T-cell (primary cell): ENCODE measurements at regions not wholly inside any gene's neighbourhood (a gene's known extent, or its start where the extent isn't known, plus 50 kb on each side); places are given as distances from the start of the nearest gene placed in this dataset.

ENCODE experiments used
- ATAC-seq, 4 experiments: fragments of 200-7000 bp in 3 of 4; fragments of 150-1000 bp in 1 of 4; cut with Tn5 transposase; replicated peaks in 1 of 4; 1 replicate in 3 of 4; 2 replicates in 1 of 4; pipeline ENCODE4 v1.10.0; 2021; ENCODE audit warnings: moderate library complexity in 3 of 4, mild to moderate bottlenecking in 2 of 4, moderate number of reproducible peaks in 1 of 4
- CTCF ChIA-PET, 2 donors: fragments of 300-600 bp; sonication (Branson Sonifier 250); formaldehyde crosslinking; loops; one replicate each; lab custom pipeline; 2022; ENCODE audit warnings: antibody characterized with exemption in 2 of 2; lab: Charles Lee
- POLR2A ChIA-PET, 2 donors: fragments of 300-600 bp; sonication (Branson Sonifier 250); formaldehyde crosslinking; loops; one replicate each; lab custom pipeline; 2022; ENCODE audit warnings: antibody characterized with exemption in 2 of 2; lab: Charles Lee
- DNase-seq, 35 experiments: peaks; one replicate each; pipeline versions ENCODE4 v3.0.0 to v3.0.0-alpha.2; 2013 to 2023
- H3K27ac ChIP-seq: one replicate; pipeline ENCODE4 v1.5.1; 2013; ENCODE audit warnings: low read length
- H3K27me3 ChIP-seq, 2 experiments: replicated peaks in 1 of 2; 1 replicate in 1 of 2; 2 replicates in 1 of 2; pipeline versions ENCODE4 v1.6.1 to v1.7.0; 2013; ENCODE audit warnings: low read length in 1 of 2, mixed read lengths in 1 of 2; ENCODE audit not compliant: control insufficient read depth in 2 of 2, insufficient read depth in 2 of 2; ENCODE audit errors: extremely low read depth in 1 of 2
- H3K36me3 ChIP-seq, 2 donors: 1 replicate in 1 of 2; 2 replicates in 1 of 2; pipeline versions ENCODE4 v1.6.1 to v1.7.0; 2013; ENCODE audit warnings: low read length in 1 of 2; ENCODE audit not compliant: control insufficient read depth in 2 of 2, insufficient read depth in 1 of 2; ENCODE audit errors: extremely low read depth in 1 of 2
- H3K4me1 ChIP-seq, 2 experiments: 1 replicate in 1 of 2; 2 replicates in 1 of 2; pipeline versions ENCODE4 v1.6.1 to v1.7.0; 2013; ENCODE audit warnings: low read length in 2 of 2, mixed read lengths in 1 of 2; ENCODE audit not compliant: insufficient read depth in 2 of 2, control insufficient read depth in 1 of 2; ENCODE audit errors: extremely low read depth in 1 of 2
- H3K4me3 ChIP-seq, 2 donors: 1 replicate in 1 of 2; 2 replicates in 1 of 2; pipeline versions ENCODE4 v1.5.1 to v1.7.0; 2013; ENCODE audit warnings: mild to moderate bottlenecking in 2 of 2, low read length in 1 of 2, moderate library complexity in 1 of 2; ENCODE audit not compliant: control insufficient read depth in 1 of 2; ENCODE audit errors: extremely low read depth in 1 of 2
- H3K9me3 ChIP-seq: 2 replicates; pipeline ENCODE4 v1.7.0; 2013
- H3K27ac Mint-ChIP-seq, 2 donors: one replicate each; pipeline ENCODE4 v1.8.0; 2020 to 2021; ENCODE audit warnings: mild to moderate bottlenecking in 2 of 2, mixed read lengths in 2 of 2
- H3K27me3 Mint-ChIP-seq, 2 donors: one replicate each; pipeline ENCODE4 v1.8.0; 2021 to 2022; ENCODE audit warnings: mixed read lengths in 2 of 2
- H3K36me3 Mint-ChIP-seq: one replicate; pipeline ENCODE4 v1.8.0; 2021; ENCODE audit warnings: mixed read lengths
- H3K4me1 Mint-ChIP-seq, 3 donors: one replicate each; pipeline ENCODE4 v1.8.0; 2020 to 2022; ENCODE audit warnings: mixed read lengths in 3 of 3, mild to moderate bottlenecking in 1 of 3
- H3K4me3 Mint-ChIP-seq, 3 donors: one replicate each; pipeline ENCODE4 v1.8.0; 2020 to 2022; ENCODE audit warnings: mild to moderate bottlenecking in 3 of 3, mixed read lengths in 3 of 3, moderate library complexity in 3 of 3
- H3K9me3 Mint-ChIP-seq, 3 donors: one replicate each; pipeline ENCODE4 v1.8.0; 2020 to 2022; ENCODE audit warnings: mixed read lengths in 3 of 3
- WGBS: methylation state at CpG from one replicate; pipeline ENCODE4 v1.1.5; 2013; ENCODE audit warnings: missing lambda C conversion rate; ENCODE audit not compliant: insufficient coverage; 5-methylcytosine and 5-hydroxymethylcytosine counted together

DNA sequence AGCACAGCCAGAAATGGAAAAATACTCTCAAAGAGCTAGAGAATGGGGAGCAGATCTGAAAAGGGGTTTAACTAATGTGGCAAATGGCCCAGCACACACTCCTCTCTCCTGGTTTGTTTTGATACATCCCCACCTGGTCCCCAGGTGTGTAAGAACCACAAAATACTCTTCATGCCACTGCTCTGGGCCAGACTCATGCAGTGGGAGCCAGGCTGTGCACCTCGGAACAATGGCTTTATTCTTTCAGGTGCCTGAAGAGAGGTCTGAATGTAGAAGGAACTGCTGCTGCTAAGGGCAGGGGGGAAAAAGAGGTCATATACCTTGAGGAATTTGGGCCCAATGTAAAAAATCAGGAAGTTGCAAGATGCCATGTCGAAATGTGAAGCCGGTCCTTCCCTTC, 123.9 kb upstream of the ADAMTSL1 start:
- Mint-ChIP-seq H3K9me3 (no peaks in the 10 kb centered on the region), H3K36me3 (no peaks in the 10 kb centered on the region), H3K27ac (no peak overlapping the region), H3K4me1 (no peaks in the 10 kb centered on the region), H3K4me3 (no peak overlapping the region), H3K27me3 (peaks cover 0 to 3% of the 10 kb centered on the region in 2 donors)
- WGBS = 86% methylated on average over 3 of the region's 3 CpGs
- no peaks in the 10 kb centered on the region for H3K4me1 ChIP-seq
- DNase-seq (no peak), ATAC-seq (no peak)
- no peak overlapping the region for H3K4me3 ChIP-seq
- ChIA-PET POLR2A (no interaction called here), CTCF (no interaction called here)
- H3K27ac ChIP-seq = no peak overlapping the region
- H3K36me3 ChIP-seq = no peaks in the 10 kb centered on the region
- H3K27me3 ChIP-seq = no peaks in the 10 kb centered on the region
- no peaks in the 10 kb centered on the region for H3K9me3 ChIP-seq

GRCh38 chr9:18350995-18351595, 122.9 kb upstream of the ADAMTSL1 start:
- CTCF ChIA-PET = interaction anchor here in 1 of 2 donors (0.7 kb wide), 1 partner anchor 49 kb away, joined by 3 read pairs; no protein-coding TSS in a partner anchor

DNA sequence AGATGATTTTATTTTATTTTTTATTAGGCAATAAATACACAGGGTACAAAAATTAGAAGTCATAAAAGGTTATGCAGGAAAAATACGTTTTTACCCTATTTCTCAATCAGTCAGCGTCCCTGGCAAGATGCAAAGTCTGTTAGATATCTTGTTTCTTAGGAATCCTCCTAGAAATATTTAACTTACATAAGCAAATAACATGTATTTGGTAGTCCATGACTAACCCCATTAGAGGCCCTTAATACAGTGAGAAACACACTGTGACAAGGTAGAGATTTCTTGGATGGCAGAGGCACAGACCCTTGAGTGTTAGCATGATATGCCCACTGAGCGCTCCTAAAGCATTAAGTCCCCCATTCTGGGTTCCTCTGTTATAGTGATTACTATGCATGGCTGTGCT, 121.2 kb upstream of the ADAMTSL1 start:
- WGBS = no CpG with 5 or more reads among the region's 3 CpGs
- POLR2A ChIA-PET = no interaction called here

More at GRCh38 chr9:18350995-18351595, 122.9 kb upstream of the ADAMTSL1 start:
- DNase-seq (no peak), ATAC-seq (no peak)
- Mint-ChIP-seq H3K27ac (no peak overlapping the region), H3K27me3 (peaks cover 0 to 3% of the 10 kb centered on the region in 2 donors), H3K4me3 (no peak overlapping the region), H3K9me3 (no peaks in the 10 kb centered on the region), H3K4me1 (no peaks in the 10 kb centered on the region), H3K36me3 (no peaks in the 10 kb centered on the region)
- no peak overlapping the region for H3K27ac ChIP-seq
- no peak overlapping the region for H3K4me3 ChIP-seq
- POLR2A ChIA-PET = interaction anchor here in 1 of 2 donors (0.7 kb wide), 1 partner anchor 600 kb away, joined by 4 read pairs; no protein-coding TSS in a partner anchor
- H3K4me1 ChIP-seq = no peaks in the 10 kb centered on the region
- no peaks in the 10 kb centered on the region for H3K36me3 ChIP-seq
- no CpG with 5 or more reads among the region's 4 CpGs for WGBS
- H3K9me3 ChIP-seq = no peaks in the 10 kb centered on the region
- H3K27me3 ChIP-seq = no peaks in the 10 kb centered on the region

GRCh38 chr9:18353473-18353872, 120.5 kb upstream of the ADAMTSL1 start:
- no peak for ATAC-seq
- no peaks in the 10 kb centered on the region for H3K27me3 ChIP-seq
- H3K9me3 Mint-ChIP-seq = no peaks in the 10 kb centered on the region
- DNase-seq = no peak
- no peak overlapping the region for H3K27ac ChIP-seq
- H3K4me3 ChIP-seq = no peak overlapping the region
- H3K9me3 ChIP-seq = no peaks in the 10 kb centered on the region
- H3K36me3 Mint-ChIP-seq = no peaks in the 10 kb centered on the region
- CTCF ChIA-PET = no interaction called here
- H3K4me1 ChIP-seq = no peaks in the 10 kb centered on the region
- peaks cover 0 to 3% of the 10 kb centered on the region in 2 donors for H3K27me3 Mint-ChIP-seq
- H3K27ac Mint-ChIP-seq = no peak overlapping the region
- no peaks in the 10 kb centered on the region for H3K36me3 ChIP-seq
- POLR2A ChIA-PET = no interaction called here
- no peaks in the 10 kb centered on the region for H3K4me1 Mint-ChIP-seq
- H3K4me3 Mint-ChIP-seq = no peak overlapping the region

More for the DNA sequence above, 121.2 kb upstream of the ADAMTSL1 start:
- no peaks in the 10 kb centered on the region for H3K4me1 ChIP-seq
- Mint-ChIP-seq H3K4me1 (no peaks in the 10 kb centered on the region), H3K36me3 (no peaks in the 10 kb centered on the region), H3K27me3 (peaks cover 0 to 3% of the 10 kb centered on the region in 2 donors), H3K27ac (no peak overlapping the region), H3K4me3 (no peak overlapping the region), H3K9me3 (no peaks in the 10 kb centered on the region)
- no peaks in the 10 kb centered on the region for H3K36me3 ChIP-seq
- H3K27me3 ChIP-seq = no peaks in the 10 kb centered on the region
- ATAC-seq (no peak), DNase-seq (no peak)
- no peaks in the 10 kb centered on the region for H3K9me3 ChIP-seq
- CTCF ChIA-PET = no interaction called here
- no peak overlapping the region for H3K4me3 ChIP-seq
- no peak overlapping the region for H3K27ac ChIP-seq

- Mint-ChIP-seq H3K9me3 (no peaks in the 10 kb centered on the region), H3K36me3 (no peaks in the 10 kb centered on the region), H3K4me1 (no peaks in the 10 kb centered on the region), H3K27ac (no peak overlapping the region), H3K4me3 (no peak overlapping the region), H3K27me3 (peaks cover 0 to 3% of the 10 kb centered on the region in 2 donors)
- DNase-seq (no peak), ATAC-seq (no peak)
- Histone ChIP-seq H3K27me3 (no peaks in the 10 kb centered on the region), H3K36me3 (no peaks in the 10 kb centered on the region), H3K4me3 (no peak overlapping the region), H3K9me3 (no peaks in the 10 kb centered on the region), H3K4me1 (no peaks in the 10 kb centered on the region), H3K27ac (no peak overlapping the region)
- POLR2A ChIA-PET = no interaction called here
- CTCF ChIA-PET = no interaction called here
- WGBS = 100% methylated on average over 1 of the region's 1 CpG
Observed at GRCh38 chr9:18357321-18357720, 116.6 kb upstream of the ADAMTSL1 start.

DNA sequence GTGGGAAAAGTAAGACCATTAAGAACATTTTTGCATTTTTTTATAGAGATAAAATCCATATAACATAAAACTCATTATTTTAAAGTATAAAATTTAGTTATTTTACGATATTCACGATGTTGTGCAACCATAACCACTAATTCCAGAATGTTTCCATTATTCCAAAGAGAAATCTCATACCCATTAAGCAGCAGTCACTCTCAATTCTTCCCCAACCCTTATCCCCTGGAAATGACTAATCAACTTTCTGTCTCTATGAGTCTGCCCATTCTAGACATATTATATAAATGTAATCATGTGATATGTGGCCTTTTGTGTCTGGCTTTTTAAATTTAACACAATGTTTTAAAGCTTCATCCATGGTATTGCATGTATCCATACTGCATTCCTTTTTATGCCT, 115.6 kb upstream of the ADAMTSL1 start:
- Mint-ChIP-seq H3K27ac (no peak overlapping the region), H3K4me3 (no peak overlapping the region), H3K9me3 (no peaks in the 10 kb centered on the region), H3K36me3 (no peaks in the 10 kb centered on the region), H3K4me1 (no peaks in the 10 kb centered on the region), H3K27me3 (peaks cover 0 to 3% of the 10 kb centered on the region in 2 donors)
- no peak for DNase-seq
- ATAC-seq = no peak
- Histone ChIP-seq H3K36me3 (no peaks in the 10 kb centered on the region), H3K27me3 (no peaks in the 10 kb centered on the region), H3K27ac (no peak overlapping the region), H3K4me3 (no peak overlapping the region), H3K4me1 (no peaks in the 10 kb centered on the region), H3K9me3 (no peaks in the 10 kb centered on the region)
- CTCF ChIA-PET = no interaction called here
- WGBS = no CpG with 5 or more reads among the region's 2 CpGs
- POLR2A ChIA-PET = no interaction called here

DNA sequence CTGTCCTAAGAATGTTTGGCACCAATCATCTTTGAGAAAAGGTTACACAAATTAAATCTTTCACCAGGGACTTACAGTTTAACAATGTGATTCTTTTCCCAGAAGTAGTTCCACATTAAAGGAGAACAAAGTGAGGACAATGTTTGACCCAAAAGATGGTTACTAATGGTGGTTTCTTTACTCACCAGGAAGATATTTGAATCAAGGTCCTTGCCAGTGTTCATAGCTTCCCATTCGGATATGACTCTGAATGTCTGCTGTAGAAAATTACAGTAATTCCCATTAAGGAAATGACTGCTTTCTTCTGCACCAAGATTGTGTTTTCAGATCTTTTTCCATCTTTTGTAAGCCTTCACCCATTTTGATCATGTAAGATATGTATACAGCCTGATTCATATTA, 114.6 kb upstream of the ADAMTSL1 start:
- Mint-ChIP-seq H3K4me3 (no peak overlapping the region), H3K27me3 (peaks cover 0 to 1% of the 10 kb centered on the region in 2 donors), H3K27ac (no peak overlapping the region), H3K9me3 (no peaks in the 10 kb centered on the region), H3K4me1 (no peaks in the 10 kb centered on the region), H3K36me3 (no peaks in the 10 kb centered on the region)
- no peak overlapping the region for H3K27ac ChIP-seq
- ATAC-seq (no peak), DNase-seq (no peak)
- ChIA-PET CTCF (no interaction called here), POLR2A (no interaction called here)
- H3K9me3 ChIP-seq = no peaks in the 10 kb centered on the region
- no peak overlapping the region for H3K4me3 ChIP-seq
- WGBS = no CpG with 5 or more reads among the region's 1 CpG
- no peaks in the 10 kb centered on the region for H3K36me3 ChIP-seq
- H3K4me1 ChIP-seq = no peaks in the 10 kb centered on the region
- H3K27me3 ChIP-seq = no peaks in the 10 kb centered on the region
